AG10803 (cell line): ENCODE measurements at regions not wholly inside any gene's neighbourhood (a gene's known extent, or its start where the extent isn't known, plus 50 kb on each side); places are given as distances from the start of the nearest gene placed in this dataset.
"Not testable (repeated sequence)": the region's sequence is repeated elsewhere in the genome, so short reads cannot be mapped to it uniquely, and the experiment has no call there.

Source experiments
- DNase-seq: peaks from one replicate; pipeline ENCODE4 v3.0.0; 2010; ENCODE audit warnings: low read depth
- H3K4me3 ChIP-seq: 2 replicates; pipeline ENCODE4 v1.5.1; 2011; ENCODE audit warnings: mild to moderate bottlenecking, low read length, control low read depth
- TF ChIP-seq, protein P1 (sequence below): conservative IDR thresholded peaks from 2 replicates; pipeline ENCODE4 v1.5.1; 2011; ENCODE audit warnings: mild to moderate bottlenecking, low read length, control low read depth, inconsistent platforms

DNA sequence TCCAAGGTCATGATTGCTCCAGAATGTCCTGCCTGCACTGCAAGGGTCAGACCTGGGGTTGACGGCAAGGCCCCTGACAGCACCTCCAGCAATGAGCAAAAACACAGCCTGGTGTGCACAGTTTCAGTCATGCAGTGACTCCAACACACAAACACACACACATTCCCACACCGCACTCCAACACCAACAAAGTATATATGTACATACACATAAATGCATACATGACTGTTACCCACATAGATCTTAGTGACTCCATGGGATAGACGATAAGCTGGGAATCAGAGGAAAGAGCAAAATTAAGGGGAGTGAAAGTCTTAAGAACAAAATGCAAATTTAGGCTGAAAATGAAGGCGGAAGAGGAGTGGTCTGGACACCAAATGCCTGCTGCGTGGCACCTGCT is 112.7 kb upstream of the TEKT4 start:
- DNase-seq: no peak
- no peak overlapping the region for H3K4me3 ChIP-seq
- TF ChIP-seq, protein P1, sequence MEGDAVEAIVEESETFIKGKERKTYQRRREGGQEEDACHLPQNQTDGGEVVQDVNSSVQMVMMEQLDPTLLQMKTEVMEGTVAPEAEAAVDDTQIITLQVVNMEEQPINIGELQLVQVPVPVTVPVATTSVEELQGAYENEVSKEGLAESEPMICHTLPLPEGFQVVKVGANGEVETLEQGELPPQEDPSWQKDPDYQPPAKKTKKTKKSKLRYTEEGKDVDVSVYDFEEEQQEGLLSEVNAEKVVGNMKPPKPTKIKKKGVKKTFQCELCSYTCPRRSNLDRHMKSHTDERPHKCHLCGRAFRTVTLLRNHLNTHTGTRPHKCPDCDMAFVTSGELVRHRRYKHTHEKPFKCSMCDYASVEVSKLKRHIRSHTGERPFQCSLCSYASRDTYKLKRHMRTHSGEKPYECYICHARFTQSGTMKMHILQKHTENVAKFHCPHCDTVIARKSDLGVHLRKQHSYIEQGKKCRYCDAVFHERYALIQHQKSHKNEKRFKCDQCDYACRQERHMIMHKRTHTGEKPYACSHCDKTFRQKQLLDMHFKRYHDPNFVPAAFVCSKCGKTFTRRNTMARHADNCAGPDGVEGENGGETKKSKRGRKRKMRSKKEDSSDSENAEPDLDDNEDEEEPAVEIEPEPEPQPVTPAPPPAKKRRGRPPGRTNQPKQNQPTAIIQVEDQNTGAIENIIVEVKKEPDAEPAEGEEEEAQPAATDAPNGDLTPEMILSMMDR: no peak

DNA sequence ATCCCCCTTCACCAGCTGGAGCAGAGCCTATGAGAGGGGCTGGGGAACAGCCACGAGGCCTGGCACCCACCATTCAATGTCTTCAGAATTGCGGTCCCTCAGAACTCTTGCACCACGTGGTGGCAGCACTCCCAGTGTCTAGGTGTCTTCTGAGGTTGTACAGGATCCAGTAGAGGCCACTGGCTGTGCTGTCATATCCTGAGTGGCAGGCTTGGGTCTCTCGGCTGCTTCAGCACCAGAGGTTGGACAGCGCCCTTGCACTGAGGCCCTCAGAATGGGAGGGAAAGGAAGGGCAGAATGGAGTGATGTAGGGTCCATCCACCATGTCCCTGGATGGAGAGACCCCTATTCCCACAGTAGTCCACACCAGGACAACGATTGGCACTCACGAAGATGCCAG is 112.0 kb upstream of the TEKT4 start:
- TF ChIP-seq, protein P1: no peak

DNA sequence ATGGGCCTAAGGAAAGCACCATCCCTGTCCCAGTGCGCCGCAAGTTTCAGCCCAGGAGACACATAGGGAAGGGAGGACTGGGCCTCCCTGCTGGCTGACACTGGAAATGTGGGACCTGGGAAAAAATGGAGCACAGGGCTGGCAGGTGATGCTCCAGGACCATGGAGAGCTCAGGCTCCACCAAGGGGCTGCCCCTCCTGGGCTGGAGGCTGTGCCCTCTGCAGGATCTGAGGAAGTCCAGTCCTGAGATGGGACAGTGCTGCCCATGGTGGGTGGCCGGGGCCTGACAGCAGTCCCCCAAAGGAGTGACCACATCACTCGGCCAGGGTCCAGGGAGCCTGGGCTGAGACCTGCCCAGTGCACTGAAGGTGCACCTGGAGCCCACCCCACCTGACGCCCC is 108.6 kb upstream of the TEKT4 start:
- TF ChIP-seq, protein P1: no peak

More for the DNA sequence above, 112.0 kb upstream of the TEKT4 start:
- DNase-seq: no peak
- H3K4me3 ChIP-seq: no peak overlapping the region

DNA sequence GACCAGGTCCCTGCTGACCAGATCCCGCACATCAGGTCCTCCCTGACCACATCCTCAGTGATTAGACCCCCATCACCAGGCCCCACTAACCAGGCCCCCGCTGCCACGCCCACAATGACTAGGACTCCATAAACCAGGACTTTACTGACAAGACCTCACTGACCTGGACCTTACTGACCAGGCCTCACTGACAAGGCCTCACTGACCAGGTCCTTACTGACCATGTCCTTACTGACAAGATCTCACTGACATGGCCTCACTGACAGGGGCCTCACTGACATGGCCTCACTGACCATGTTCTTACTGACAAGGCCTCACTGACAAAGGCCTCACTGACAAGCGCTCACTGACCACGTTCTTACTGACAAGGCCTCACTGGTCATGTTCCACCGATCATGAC is 107.9 kb upstream of the TEKT4 start:
- no peak overlapping the region for H3K4me3 ChIP-seq
- DNase-seq: no peak
- TF ChIP-seq, protein P1: no peak

More for the DNA sequence above, 108.6 kb upstream of the TEKT4 start:
- H3K4me3 ChIP-seq: no peak overlapping the region
- DNase-seq: no peak

DNA sequence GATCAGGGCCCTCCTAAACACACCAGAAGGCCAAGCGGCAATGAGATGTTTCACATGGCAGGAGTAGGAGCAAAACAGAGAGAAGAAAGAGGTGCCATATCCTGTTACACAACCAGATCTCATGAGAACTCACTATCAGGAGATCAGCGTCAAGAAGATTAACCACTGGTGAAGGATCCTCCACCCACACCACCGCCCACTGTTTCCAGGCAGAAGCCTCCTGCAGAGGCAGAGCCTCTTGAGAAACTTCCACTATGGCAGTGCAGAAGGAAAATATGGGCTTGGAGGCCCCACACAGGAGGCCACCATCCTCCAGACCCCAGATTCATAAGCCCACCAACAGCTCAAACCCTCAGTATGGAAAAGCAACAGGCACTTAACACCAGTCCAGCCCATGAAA is 106.9 kb upstream of the TEKT4 start:
- DNase-seq, H3K4me3 ChIP-seq: not testable (repeated sequence)

DNA sequence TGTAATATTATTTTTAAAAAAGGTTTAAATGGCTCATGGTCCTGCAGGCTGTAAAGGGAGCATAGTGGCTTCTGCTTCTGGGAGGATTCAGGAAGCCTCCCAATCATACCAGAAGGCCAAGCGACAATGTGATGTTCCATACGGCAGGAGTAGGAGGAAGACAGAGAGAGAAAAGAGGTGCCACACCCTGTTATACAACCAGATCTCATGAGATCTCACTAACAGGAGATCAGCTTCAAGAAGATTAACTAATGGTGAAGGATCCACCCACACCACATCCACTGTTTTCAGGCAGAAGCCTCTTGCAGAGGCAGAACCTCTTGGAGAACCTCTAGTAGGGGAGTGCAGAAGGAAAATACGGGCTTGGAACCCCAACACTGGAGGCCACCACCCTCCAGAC is 103.9 kb upstream of the TEKT4 start:
- TF ChIP-seq, protein P1: no peak
- no peak for DNase-seq
- H3K4me3 ChIP-seq: no peak overlapping the region

DNA sequence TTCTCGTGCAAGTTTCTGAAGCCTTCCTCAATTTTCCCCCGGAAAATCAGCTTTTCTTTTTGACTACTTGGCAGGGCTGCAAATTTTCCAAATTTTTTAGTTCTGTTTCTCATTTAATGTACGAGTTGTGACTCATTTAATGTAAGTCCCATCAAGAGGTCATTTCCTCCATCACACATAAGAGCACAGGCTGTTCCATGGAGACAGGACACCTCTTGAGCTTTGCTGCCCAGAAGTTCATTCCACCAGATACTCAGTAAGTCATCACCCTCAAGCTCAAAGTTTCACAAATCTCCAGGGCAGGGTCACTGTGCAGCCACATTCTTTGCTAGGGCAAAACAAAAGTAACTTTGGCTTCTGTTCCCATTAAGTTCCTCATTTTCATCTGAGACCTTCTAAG is 101.5 kb upstream of the TEKT4 start:
- DNase-seq: no peak
- TF ChIP-seq, protein P1: no peak
- H3K4me3 ChIP-seq: no peak overlapping the region

DNA sequence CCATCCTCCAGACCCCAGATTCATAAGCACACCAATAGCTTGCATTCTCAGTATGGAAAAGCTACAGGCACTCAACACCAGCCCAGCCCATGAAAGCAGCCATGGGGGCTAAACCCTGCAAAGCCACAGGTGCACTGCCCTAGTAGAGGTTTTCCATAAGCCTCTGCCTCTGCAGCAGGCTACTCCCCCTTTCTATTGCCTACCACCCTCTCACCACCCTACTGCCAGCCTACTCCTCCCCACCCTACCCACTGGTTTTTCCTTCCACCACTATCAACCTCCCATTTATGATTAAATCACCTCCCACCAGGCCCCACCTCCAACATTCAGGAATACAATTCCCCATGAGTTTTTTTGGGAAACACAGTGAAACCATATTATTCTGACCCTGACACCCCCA is 96.4 kb upstream of the TEKT4 start:
- TF ChIP-seq, protein P1: no peak
- H3K4me3 ChIP-seq: no peak overlapping the region
- no peak for DNase-seq
